Pulmonary artery endothelial cell (primary cell): ENCODE measurements at regions not wholly inside any gene's neighbourhood (a gene's known extent, or its start where the extent isn't known, plus 50 kb on each side); places are given as distances from the start of the nearest gene placed in this dataset.
"Not testable (repeated sequence)": the region's sequence is repeated elsewhere in the genome, so short reads cannot be mapped to it uniquely, and the experiment has no call there.

Experiments used
- DNase-seq: peaks from one replicate; pipeline ENCODE4 v3.0.0-alpha.2; 2011; ENCODE audit warnings: low read depth, low spot score

GRCh38 chr7:106747804-106748203, 86.8 kb upstream of the CCDC71L start:
- DNase-seq: no peak

- no peak for DNase-seq
These were observed 88.2 kb upstream of the CCDC71L start for GRCh38 chr7:106749165-106749564.

- DNase-seq: no peak
These were observed 89.8 kb upstream of the CCDC71L start for GRCh38 chr7:106750773-106751172.

GRCh38 chr7:106752367-106752766, 91.4 kb upstream of the CCDC71L start:
- DNase-seq: no peak

- not testable (repeated sequence) for DNase-seq
These were observed 94.1 kb upstream of the CCDC71L start for GRCh38 chr7:106755024-106755423.

GRCh38 chr7:106755641-106756040, 94.7 kb upstream of the CCDC71L start:
- no peak for DNase-seq

- no peak for DNase-seq
These were observed 95.1 kb upstream of the CCDC71L start for GRCh38 chr7:106756071-106756470.

GRCh38 chr7:106756884-106757283, 95.9 kb upstream of the CCDC71L start:
- DNase-seq: no peak

GRCh38 chr7:106757846-106758245, 96.9 kb upstream of the CCDC71L start:
- DNase-seq: no peak

- not testable (repeated sequence) for DNase-seq
These were observed 101.9 kb upstream of the CCDC71L start for GRCh38 chr7:106762845-106763244.

- no peak for DNase-seq
These were observed 101.4 kb upstream of the PIK3CG start for GRCh38 chr7:106763717-106764116.

GRCh38 chr7:106765727-106766355, 99.2 kb upstream of the PIK3CG start:
- no peak for DNase-seq

GRCh38 chr7:106766551-106766950, 98.5 kb upstream of the PIK3CG start:
- DNase-seq: no peak

GRCh38 chr7:106767078-106767477, 98.0 kb upstream of the PIK3CG start:
- no peak for DNase-seq

- DNase-seq: no peak
These were observed 97.4 kb upstream of the PIK3CG start for GRCh38 chr7:106767498-106768323.

- no peak for DNase-seq
These were observed 96.7 kb upstream of the PIK3CG start for GRCh38 chr7:106768324-106768751.

- peak; percentile 61 for DNase-seq
These were observed 94.9 kb upstream of the PIK3CG start for GRCh38 chr7:106770191-106770590.

- DNase-seq: peak; percentile 60
These were observed 92.4 kb upstream of the PIK3CG start for GRCh38 chr7:106772655-106773108.

GRCh38 chr7:106773228-106773627, 91.9 kb upstream of the PIK3CG start:
- no peak for DNase-seq

GRCh38 chr7:106773721-106774120, 91.4 kb upstream of the PIK3CG start:
- no peak for DNase-seq

GRCh38 chr7:106774213-106774767, 90.8 kb upstream of the PIK3CG start:
- no peak for DNase-seq

GRCh38 chr7:106774768-106775551, 90.1 kb upstream of the PIK3CG start:
- peak; percentile 82 for DNase-seq
